ENCODE measurements at regions not wholly inside any gene's neighbourhood (a gene's known extent, or its start where the extent isn't known, plus 50 kb on each side); places are given as distances from the start of the nearest gene placed in this dataset.

DNA sequence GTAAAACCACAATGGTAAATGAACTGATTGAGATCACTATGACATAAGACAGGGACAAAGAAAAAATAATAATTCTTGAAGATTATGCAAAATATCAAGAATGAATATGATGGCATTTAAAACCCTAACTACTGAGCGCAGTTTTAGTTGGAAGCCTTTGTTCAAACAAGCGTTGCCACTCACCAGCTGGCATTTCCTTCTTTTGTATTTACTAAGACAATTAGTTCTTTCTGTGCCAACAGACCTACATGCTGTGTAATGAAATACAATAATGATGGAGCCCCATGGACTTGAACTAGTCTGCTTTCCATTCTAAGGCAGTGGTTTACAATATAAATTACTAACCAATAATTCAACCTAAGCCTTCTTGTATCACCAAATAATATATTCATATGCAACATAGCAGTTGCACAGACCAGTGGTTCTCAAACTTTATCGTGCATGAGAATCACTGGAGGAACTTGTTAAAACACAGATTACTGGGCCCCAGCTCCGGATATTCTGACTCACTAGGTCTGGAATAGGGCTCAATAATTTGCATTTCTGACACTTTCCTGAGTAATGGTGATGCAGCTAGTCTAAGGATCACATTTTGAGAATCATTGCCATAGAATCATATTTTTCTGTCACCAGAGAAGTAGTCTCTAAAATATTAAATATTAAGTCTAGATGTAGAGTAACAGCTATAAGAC lies 196.4 kb upstream of the MAGEB18 start:
- DNase-seq, result no peak
- H3K36me3 Mint-ChIP-seq (ENCODE audit: unreplicated experiment), result no peaks in the 10 kb centered on the region
- H3K27me3 Mint-ChIP-seq (ENCODE audit: unreplicated experiment), result no peaks in the 10 kb centered on the region
- H3K4me1 Mint-ChIP-seq (ENCODE audit: low read depth, unreplicated experiment), result no peaks in the 10 kb centered on the region
- H3K9me3 Mint-ChIP-seq (ENCODE audit: unreplicated experiment), result no peaks in the 10 kb centered on the region
- no peak overlapping the region for H3K4me3 Mint-ChIP-seq (ENCODE audit: unreplicated experiment)
- TF ChIP-seq, protein P1, sequence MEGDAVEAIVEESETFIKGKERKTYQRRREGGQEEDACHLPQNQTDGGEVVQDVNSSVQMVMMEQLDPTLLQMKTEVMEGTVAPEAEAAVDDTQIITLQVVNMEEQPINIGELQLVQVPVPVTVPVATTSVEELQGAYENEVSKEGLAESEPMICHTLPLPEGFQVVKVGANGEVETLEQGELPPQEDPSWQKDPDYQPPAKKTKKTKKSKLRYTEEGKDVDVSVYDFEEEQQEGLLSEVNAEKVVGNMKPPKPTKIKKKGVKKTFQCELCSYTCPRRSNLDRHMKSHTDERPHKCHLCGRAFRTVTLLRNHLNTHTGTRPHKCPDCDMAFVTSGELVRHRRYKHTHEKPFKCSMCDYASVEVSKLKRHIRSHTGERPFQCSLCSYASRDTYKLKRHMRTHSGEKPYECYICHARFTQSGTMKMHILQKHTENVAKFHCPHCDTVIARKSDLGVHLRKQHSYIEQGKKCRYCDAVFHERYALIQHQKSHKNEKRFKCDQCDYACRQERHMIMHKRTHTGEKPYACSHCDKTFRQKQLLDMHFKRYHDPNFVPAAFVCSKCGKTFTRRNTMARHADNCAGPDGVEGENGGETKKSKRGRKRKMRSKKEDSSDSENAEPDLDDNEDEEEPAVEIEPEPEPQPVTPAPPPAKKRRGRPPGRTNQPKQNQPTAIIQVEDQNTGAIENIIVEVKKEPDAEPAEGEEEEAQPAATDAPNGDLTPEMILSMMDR (IDR thresholded peaks at IDR 0.05; ENCODE audit: partially characterized antibody, unreplicated experiment), result no peak
- no peak overlapping the region for H3K27ac Mint-ChIP-seq (ENCODE audit: unreplicated experiment)

DNA sequence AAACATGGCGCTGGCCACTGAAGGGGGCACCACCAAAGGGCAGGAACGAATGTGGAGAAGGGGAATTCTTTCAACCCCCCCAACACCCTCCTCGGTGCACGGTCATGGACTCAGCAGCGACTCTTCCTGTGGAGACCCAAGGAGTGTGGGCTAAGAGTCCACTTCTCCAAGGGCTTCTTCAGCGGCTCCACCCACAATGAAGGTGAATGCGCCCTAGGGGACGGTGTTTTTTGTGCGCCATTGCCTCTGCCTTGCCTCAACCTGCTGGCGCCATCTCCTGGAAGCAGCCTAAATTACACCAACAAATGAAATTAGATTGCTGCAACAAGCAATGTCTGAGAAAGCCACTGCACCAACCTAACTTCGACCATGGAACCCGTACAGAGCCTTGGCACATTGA lies 169.2 kb upstream of the MAGEB18 start:
- H3K9me3 Mint-ChIP-seq (ENCODE audit: unreplicated experiment), result no peaks in the 10 kb centered on the region
- H3K36me3 Mint-ChIP-seq (ENCODE audit: unreplicated experiment), result no peaks in the 10 kb centered on the region
- no peak overlapping the region for H3K4me3 Mint-ChIP-seq (ENCODE audit: unreplicated experiment)
- H3K27me3 Mint-ChIP-seq (ENCODE audit: unreplicated experiment), result peaks cover 2% of the 10 kb centered on the region
- no peak overlapping the region for H3K27ac Mint-ChIP-seq (ENCODE audit: unreplicated experiment)
- peak; percentile 54 for DNase-seq
- TF ChIP-seq, protein P1 (IDR thresholded peaks at IDR 0.05; ENCODE audit: partially characterized antibody, unreplicated experiment), result peak; percentile 62
- no peaks in the 10 kb centered on the region for H3K4me1 Mint-ChIP-seq (ENCODE audit: low read depth, unreplicated experiment)

DNA sequence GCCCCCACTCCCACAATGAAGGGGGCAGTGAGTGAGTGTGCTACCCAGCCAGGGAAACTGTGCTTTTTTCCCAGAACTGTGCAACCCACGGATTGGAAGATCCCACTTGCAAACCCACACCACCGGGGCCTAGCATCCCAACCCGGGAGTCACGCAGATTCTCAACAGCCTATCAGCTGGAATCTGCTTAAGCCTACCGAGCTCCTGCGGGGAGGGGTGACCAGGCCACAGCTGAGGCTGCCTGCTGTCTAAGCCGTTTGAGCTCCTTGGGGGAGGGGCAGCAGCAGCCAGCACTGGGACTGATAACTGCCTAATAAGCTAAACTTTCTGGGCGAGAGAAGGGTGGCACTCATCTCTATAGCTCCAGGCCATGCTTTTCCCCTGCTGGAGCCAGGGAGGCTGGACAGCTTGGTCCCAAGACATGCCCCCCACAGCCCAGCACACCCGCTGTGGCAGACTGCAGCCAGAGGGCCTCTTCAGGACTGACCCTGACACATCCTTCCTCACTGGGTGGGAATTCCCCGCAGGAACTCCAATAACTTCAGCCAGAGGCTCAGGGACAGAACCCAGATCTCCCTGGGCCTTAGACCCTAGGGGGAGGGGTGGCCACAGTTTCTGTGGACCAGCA lies 161.3 kb upstream of the MAGEB18 start:
- Mint-ChIP-seq H3K4me1 (ENCODE audit: low read depth, unreplicated experiment) (peaks cover 2% of the 10 kb centered on the region), H3K27me3 (ENCODE audit: unreplicated experiment) (no peaks in the 10 kb centered on the region), H3K4me3 (ENCODE audit: unreplicated experiment) (no peak overlapping the region), H3K36me3 (ENCODE audit: unreplicated experiment) (no peaks in the 10 kb centered on the region), H3K27ac (ENCODE audit: unreplicated experiment) (no peak overlapping the region), H3K9me3 (ENCODE audit: unreplicated experiment) (no peaks in the 10 kb centered on the region)
- TF ChIP-seq, protein P1 (IDR thresholded peaks at IDR 0.05; ENCODE audit: partially characterized antibody, unreplicated experiment), result no peak
- peak; percentile 51 for DNase-seq

DNA sequence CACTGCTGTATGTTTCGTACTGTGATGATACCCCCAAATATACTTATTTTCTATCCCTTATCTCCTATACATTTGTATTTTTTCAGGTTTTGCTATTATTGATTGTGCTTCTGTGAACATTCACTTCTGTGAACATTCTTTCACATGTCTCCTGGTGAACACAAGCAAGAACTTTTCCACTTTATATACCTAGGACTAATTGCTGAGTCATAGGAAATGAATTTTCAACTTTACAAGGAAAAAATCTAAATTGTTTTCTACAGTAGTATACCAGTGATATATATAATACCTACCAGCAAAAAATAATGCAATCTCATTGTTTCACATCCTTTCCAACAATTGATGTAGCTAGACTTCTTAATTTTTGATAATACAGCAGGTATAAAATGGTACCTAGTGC lies 139.5 kb upstream of the MAGEB18 start:
- no peak for DNase-seq
- TF ChIP-seq, protein P1 (IDR thresholded peaks at IDR 0.05; ENCODE audit: partially characterized antibody, unreplicated experiment), result no peak
- Mint-ChIP-seq H3K9me3 (ENCODE audit: unreplicated experiment) (no peaks in the 10 kb centered on the region), H3K36me3 (ENCODE audit: unreplicated experiment) (no peaks in the 10 kb centered on the region), H3K27ac (ENCODE audit: unreplicated experiment) (no peak overlapping the region), H3K4me1 (ENCODE audit: low read depth, unreplicated experiment) (no peaks in the 10 kb centered on the region), H3K4me3 (ENCODE audit: unreplicated experiment) (no peak overlapping the region), H3K27me3 (ENCODE audit: unreplicated experiment) (no peaks in the 10 kb centered on the region)

DNA sequence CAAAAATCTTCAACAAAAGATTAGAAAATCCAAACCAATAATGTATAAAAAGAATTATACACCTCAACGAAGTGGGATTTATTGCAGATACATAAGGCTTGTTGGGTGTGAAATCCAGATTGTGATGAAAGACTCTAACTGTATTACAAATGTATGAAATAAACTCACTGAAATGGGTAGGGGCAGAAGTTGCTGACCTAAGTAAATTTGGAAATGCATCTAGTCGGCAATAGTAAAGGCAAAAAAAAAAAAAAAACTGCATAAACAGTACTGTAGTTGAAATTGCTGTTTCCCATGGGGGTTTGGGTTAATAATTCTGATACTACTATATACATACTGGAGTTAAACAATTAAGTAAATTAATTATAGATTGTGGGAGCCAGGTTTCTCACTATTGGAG lies 130.7 kb upstream of the MAGEB18 start:
- Mint-ChIP-seq H3K4me1 (ENCODE audit: low read depth, unreplicated experiment) (no peaks in the 10 kb centered on the region), H3K9me3 (ENCODE audit: unreplicated experiment) (no peaks in the 10 kb centered on the region), H3K4me3 (ENCODE audit: unreplicated experiment) (no peak overlapping the region), H3K36me3 (ENCODE audit: unreplicated experiment) (no peaks in the 10 kb centered on the region), H3K27me3 (ENCODE audit: unreplicated experiment) (no peaks in the 10 kb centered on the region), H3K27ac (ENCODE audit: unreplicated experiment) (no peak overlapping the region)
- TF ChIP-seq, protein P1 (IDR thresholded peaks at IDR 0.05; ENCODE audit: partially characterized antibody, unreplicated experiment), result no peak
- no peak for DNase-seq
